Gastroesophageal sphincter (tissue), 3 donors: ENCODE measurements at regions not wholly inside any gene's neighbourhood (a gene's known extent, or its start where the extent isn't known, plus 50 kb on each side); places are given as distances from the start of the nearest gene placed in this dataset.

Source experiments
- CTCF ChIP-seq, 4 experiments: fragments of 200-600 bp in 2 of 4; fragments of 450-650 bp in 2 of 4; sonication (generic) in 1 of 4; IDR thresholded peaks; one replicate each; pipeline ENCODE4 v1.5.1; 2017 to 2019; ENCODE audit warnings: antibody characterized with exemption in 4 of 4, mild to moderate bottlenecking in 2 of 4, moderate library complexity in 2 of 4
- EP300 ChIP-seq: sonication (generic); formaldehyde crosslinking; IDR thresholded peaks from one replicate; pipeline ENCODE4 v1.6.1; 2017; ENCODE audit warnings: antibody characterized with exemption, mild to moderate bottlenecking
- POLR2A ChIP-seq, 2 donors: fragments of 450-650 bp; IDR thresholded peaks; one replicate each; pipeline ENCODE4 v1.6.1; 2017; ENCODE audit warnings: antibody characterized with exemption in 2 of 2, mild to moderate bottlenecking in 2 of 2, moderate library complexity in 1 of 2
- POLR2AphosphoS5 ChIP-seq: sonication (generic); formaldehyde crosslinking; IDR thresholded peaks from one replicate; pipeline ENCODE4 v1.6.1; 2017; ENCODE audit warnings: antibody characterized with exemption

GRCh38 chr3:28761375-28761774, 412.8 kb upstream of the AZI2 start:
- no peak for TF ChIP-seq CTCF (IDR thresholded peaks at IDR 0.05)
- no peak for TF ChIP-seq POLR2AphosphoS5
- no peak for TF ChIP-seq POLR2A (IDR thresholded peaks at IDR 0.05)
- TF ChIP-seq EP300, result no peak
